IPS-11a (cell line): ENCODE measurements at regions not wholly inside any gene's neighbourhood (a gene's known extent, or its start where the extent isn't known, plus 50 kb on each side); places are given as distances from the start of the nearest gene placed in this dataset.
"Not testable (repeated sequence)": the region's sequence is repeated elsewhere in the genome, so short reads cannot be mapped to it uniquely, and the experiment has no call there.

ENCODE experiments used
- H3K4me3 ChIP-seq: one replicate; pipeline ENCODE4 v1.5.1; 2013; ENCODE audit warnings: low read depth, low read length, control low read depth

- H3K4me3 ChIP-seq, result no peak overlapping the region
These were observed 262.5 kb downstream of the BTBD3 start for GRCh38 chr20:12180107-12180661.

GRCh38 chr20:12198281-12198680 lies 280.6 kb downstream of the BTBD3 start:
- H3K4me3 ChIP-seq, result no peak overlapping the region

- H3K4me3 ChIP-seq, result no peak overlapping the region
These were observed 282.0 kb downstream of the BTBD3 start for GRCh38 chr20:12199703-12200102.

- no peak overlapping the region for H3K4me3 ChIP-seq
These were observed 283.7 kb downstream of the BTBD3 start for GRCh38 chr20:12201289-12201991.

- H3K4me3 ChIP-seq, result no peak overlapping the region
These were observed 285.7 kb downstream of the BTBD3 start for GRCh38 chr20:12203399-12203798.

GRCh38 chr20:12203981-12204380 lies 286.3 kb downstream of the BTBD3 start:
- H3K4me3 ChIP-seq, result no peak overlapping the region

GRCh38 chr20:12207875-12208274 lies 290.2 kb downstream of the BTBD3 start:
- no peak overlapping the region for H3K4me3 ChIP-seq

- H3K4me3 ChIP-seq, result no peak overlapping the region
These were observed 292.9 kb downstream of the BTBD3 start for GRCh38 chr20:12210591-12210990.

GRCh38 chr20:12211361-12211760 lies 293.7 kb downstream of the BTBD3 start:
- no peak overlapping the region for H3K4me3 ChIP-seq

GRCh38 chr20:12217382-12217781 lies 299.7 kb downstream of the BTBD3 start:
- H3K4me3 ChIP-seq, result no peak overlapping the region

GRCh38 chr20:12219798-12220197 lies 302.1 kb downstream of the BTBD3 start:
- no peak overlapping the region for H3K4me3 ChIP-seq

- no peak overlapping the region for H3K4me3 ChIP-seq
These were observed 305.4 kb downstream of the BTBD3 start for GRCh38 chr20:12223057-12223456.

- no peak overlapping the region for H3K4me3 ChIP-seq
These were observed 308.2 kb downstream of the BTBD3 start for GRCh38 chr20:12225898-12226297.

GRCh38 chr20:12229891-12230290 lies 312.2 kb downstream of the BTBD3 start:
- H3K4me3 ChIP-seq, result no peak overlapping the region

GRCh38 chr20:12237772-12238171 lies 320.1 kb downstream of the BTBD3 start:
- no peak overlapping the region for H3K4me3 ChIP-seq

GRCh38 chr20:12241065-12241464 lies 323.4 kb downstream of the BTBD3 start:
- no peak overlapping the region for H3K4me3 ChIP-seq

- no peak overlapping the region for H3K4me3 ChIP-seq
These were observed 325.6 kb downstream of the BTBD3 start for GRCh38 chr20:12243327-12243726.

GRCh38 chr20:12248481-12248880 lies 330.8 kb downstream of the BTBD3 start:
- H3K4me3 ChIP-seq, result no peak overlapping the region

GRCh38 chr20:12250661-12251060 lies 333.0 kb downstream of the BTBD3 start:
- not testable (repeated sequence) for H3K4me3 ChIP-seq

GRCh38 chr20:12252793-12253192 lies 335.1 kb downstream of the BTBD3 start:
- H3K4me3 ChIP-seq, result no peak overlapping the region

GRCh38 chr20:12255461-12255970 lies 337.8 kb downstream of the BTBD3 start:
- H3K4me3 ChIP-seq, result no peak overlapping the region

- H3K4me3 ChIP-seq, result no peak overlapping the region
These were observed 339.1 kb downstream of the BTBD3 start for GRCh38 chr20:12256806-12257205.

- H3K4me3 ChIP-seq, result no peak overlapping the region
These were observed 345.1 kb downstream of the BTBD3 start for GRCh38 chr20:12262747-12263146.
